Adrenal gland (tissue), 9 donors: ENCODE measurements at regions not wholly inside any gene's neighbourhood (a gene's known extent, or its start where the extent isn't known, plus 50 kb on each side); places are given as distances from the start of the nearest gene placed in this dataset.

Experiments
- DNase-seq, 7 donors: peaks; one replicate each; pipeline ENCODE4 v3.0.0-alpha.2; 2019 to 2020
- H3K27ac ChIP-seq, 5 donors: fragments of 200-600 bp; sonication (generic) in 4 of 5; 1 replicate in 3 of 5; 2 replicates in 2 of 5; pipeline versions ENCODE4 v1.5.1 to v1.8.0; 2016 to 2020; ENCODE audit warnings: mild to moderate bottlenecking in 1 of 5
- H3K27me3 ChIP-seq: fragments of 200-600 bp; 2 replicates; pipeline ENCODE4 v1.8.0; 2021
- H3K36me3 ChIP-seq, 2 donors: fragments of 200-600 bp; replicated peaks in 1 of 2; 1 replicate in 1 of 2; 2 replicates in 1 of 2; pipeline versions ENCODE4 v1.5.1 to v1.8.0; 2018 to 2022
- H3K4me1 ChIP-seq, 2 donors: fragments of 200-600 bp; replicated peaks in 1 of 2; 1 replicate in 1 of 2; 2 replicates in 1 of 2; pipeline versions ENCODE4 v1.5.1 to v1.8.0; 2018 to 2021
- H3K4me3 ChIP-seq, 4 donors: fragments of 200-600 bp; sonication (generic) in 3 of 4; one replicate each; pipeline ENCODE4 v1.5.1; 2016 to 2018
- H3K9me3 ChIP-seq, 3 donors: fragments of 200-600 bp; sonication (generic) in 1 of 3; replicated peaks in 1 of 3; 1 replicate in 2 of 3; 2 replicates in 1 of 3; pipeline versions ENCODE4 v1.5.1 to v1.8.0; 2016 to 2021
- CTCF ChIP-seq, 6 experiments: fragments of 450-650 bp in 4 of 6; fragments of 200-600 bp in 2 of 6; sonication (generic) in 1 of 6; IDR thresholded peaks; 1 replicate in 5 of 6; 2 replicates in 1 of 6; pipeline versions ENCODE4 v1.5.1 to v1.8.0; 2016 to 2021; ENCODE audit warnings: antibody characterized with exemption in 6 of 6, mild to moderate bottlenecking in 2 of 6, moderate library complexity in 1 of 6
- POLR2A ChIP-seq, 2 donors: fragments of 450-650 bp; IDR thresholded peaks; one replicate each; pipeline ENCODE4 v1.6.1; 2017; ENCODE audit warnings: antibody characterized with exemption in 2 of 2, mild to moderate bottlenecking in 2 of 2, moderate library complexity in 1 of 2
- WGBS, 4 donors: extraction: QIAGEN DNeasy Blood & Tissue Kit in 2 of 4; methylation state at CpG; one replicate each; pipeline versions ENCODE4 v1.1.5 to v1.1.7; 2013 to 2017; 5-methylcytosine and 5-hydroxymethylcytosine counted together
- intact Hi-C, 2 donors: fragments of 100-400 bp; cut with DNase I; formaldehyde crosslinking; loops; one replicate each; pipeline versions ENCODE4 v1.14.1 to v1.15.0; 2022 to 2023
- donor health status: healthy with polysubstance abuse.
- donor health status: Bipolar disorder and iron deficiency.
- donor health status: DM: yes; HTN: yes; CAD: no.
- donor health status: DM: no; HTN: no; CAD: no.
- donor health status: DM: no; HTN: no; CAD: no.

- Histone ChIP-seq H3K27ac (no peak overlapping the region), H3K27me3 (no peaks in the 10 kb centered on the region), H3K4me3 (no peak overlapping the region), H3K36me3 (no peaks in the 10 kb centered on the region), H3K9me3 (no peaks in the 10 kb centered on the region), H3K4me1 (no peaks in the 10 kb centered on the region)
- intact Hi-C loops = no loop called here
- TF ChIP-seq CTCF (IDR thresholded peaks at IDR 0.05) = no peak
- no peak for TF ChIP-seq POLR2A (IDR thresholded peaks at IDR 0.05)
- DNase-seq = no peak
- WGBS, 4 donors = 90 to 97% (median 95%) methylated on average over 8 of the region's 8 CpGs
Measured at GRCh38 chr6:14571001-14571400, 453.4 kb downstream of the CD83 start.

- Histone ChIP-seq H3K27me3 (no peaks in the 10 kb centered on the region), H3K4me3 (no peak overlapping the region), H3K36me3 (no peaks in the 10 kb centered on the region), H3K27ac (no peak overlapping the region), H3K9me3 (no peaks in the 10 kb centered on the region), H3K4me1 (no peaks in the 10 kb centered on the region)
- WGBS, 4 donors = 91 to 96% (median 92%) methylated on average over 7 of the region's 7 CpGs
- intact Hi-C loops = no loop called here
- no peak for DNase-seq
- TF ChIP-seq CTCF (IDR thresholded peaks at IDR 0.05) (no peak), POLR2A (IDR thresholded peaks at IDR 0.05) (no peak)
Measured at GRCh38 chr6:14571746-14572145, 454.2 kb downstream of the CD83 start.

GRCh38 chr6:14573267-14573666 lies 455.7 kb downstream of the CD83 start:
- Histone ChIP-seq H3K27me3 (no peaks in the 10 kb centered on the region), H3K4me1 (no peaks in the 10 kb centered on the region), H3K36me3 (no peaks in the 10 kb centered on the region), H3K9me3 (no peaks in the 10 kb centered on the region), H3K27ac (no peak overlapping the region), H3K4me3 (no peak overlapping the region)
- DNase-seq = no peak
- WGBS, 4 donors = 90 to 98% (median 93%) methylated on average over 3 of the region's 3 CpGs
- TF ChIP-seq POLR2A (IDR thresholded peaks at IDR 0.05) (no peak), CTCF (IDR thresholded peaks at IDR 0.05) (no peak)
- intact Hi-C loops = no loop called here

- H3K36me3 ChIP-seq = no peaks in the 10 kb centered on the region
- intact Hi-C loops = no loop called here
- no peak overlapping the region for H3K27ac ChIP-seq
- TF ChIP-seq POLR2A (IDR thresholded peaks at IDR 0.05) (no peak), CTCF (IDR thresholded peaks at IDR 0.05) (no peak)
- H3K4me3 ChIP-seq = no peak overlapping the region
- H3K9me3 ChIP-seq = no peaks in the 10 kb centered on the region
- no peak for DNase-seq
- 80 to 88% (median 85%) methylated on average over 1 to 2 of the region's 2 CpGs for WGBS, 4 donors
- no peaks in the 10 kb centered on the region for H3K27me3 ChIP-seq
- H3K4me1 ChIP-seq = no peaks in the 10 kb centered on the region
Measured at GRCh38 chr6:14573703-14574290, 456.2 kb downstream of the CD83 start.
